Lower leg skin (tissue), 4 donors: ENCODE measurements at regions not wholly inside any gene's neighbourhood (a gene's known extent, or its start where the extent isn't known, plus 50 kb on each side); places are given as distances from the start of the nearest gene placed in this dataset.
"Not testable (repeated sequence)": the region's sequence is repeated elsewhere in the genome, so short reads cannot be mapped to it uniquely, and the experiment has no call there.

Experiments
- DNase-seq, 2 donors: peaks; one replicate each; pipeline ENCODE4 v3.0.0-alpha.2; 2019; ENCODE audit warnings: low spot score in 2 of 2
- H3K4me3 ChIP-seq: fragments of 200-600 bp; sonication (generic); 2 replicates; pipeline ENCODE4 v1.5.1; 2017; ENCODE audit warnings: mild to moderate bottlenecking, low read depth; ENCODE audit not compliant: poor library complexity, severe bottlenecking
- POLR2A ChIP-seq, 2 donors: fragments of 450-650 bp; IDR thresholded peaks; one replicate each; pipeline ENCODE4 v1.6.1; 2016 to 2017; ENCODE audit warnings: antibody characterized with exemption in 2 of 2, mild to moderate bottlenecking in 1 of 2, moderate library complexity in 1 of 2
- WGBS, 2 donors: methylation state at CpG; one replicate each; pipeline ENCODE4 v1.1.5; 2018; 5-methylcytosine and 5-hydroxymethylcytosine counted together
- intact Hi-C: fragments of 100-400 bp; cut with DNase I; formaldehyde crosslinking; loops from one replicate; pipeline ENCODE4 v1.15.0; 2023; ENCODE audit warnings: low total_unique reads
- TF ChIP-seq, protein P1 (sequence below), 3 donors: fragments of 450-650 bp; IDR thresholded peaks; one replicate each; pipeline ENCODE4 v1.5.1; 2016; ENCODE audit warnings: antibody characterized with exemption in 3 of 3, mild to moderate bottlenecking in 3 of 3, moderate library complexity in 2 of 3

DNA sequence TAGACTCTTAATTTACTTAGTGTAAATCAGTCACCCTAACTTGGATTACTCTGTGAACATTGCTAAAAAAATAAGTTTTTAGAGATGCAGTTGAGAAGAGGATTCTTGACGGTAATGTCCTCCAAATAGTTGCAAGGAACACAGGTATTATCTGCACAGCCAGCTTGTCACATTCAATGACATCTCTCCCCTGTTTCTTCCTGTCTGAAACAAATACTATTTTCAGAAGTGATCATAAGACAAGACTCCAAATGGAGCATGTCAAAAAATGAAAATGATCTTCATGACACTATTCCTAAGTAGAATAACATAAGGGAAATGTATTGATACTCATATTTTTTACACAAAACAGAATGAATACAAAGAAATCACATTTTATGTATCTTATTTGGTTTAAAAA is 227.9 kb upstream of the CHD1 start:
- TF ChIP-seq, protein P1, sequence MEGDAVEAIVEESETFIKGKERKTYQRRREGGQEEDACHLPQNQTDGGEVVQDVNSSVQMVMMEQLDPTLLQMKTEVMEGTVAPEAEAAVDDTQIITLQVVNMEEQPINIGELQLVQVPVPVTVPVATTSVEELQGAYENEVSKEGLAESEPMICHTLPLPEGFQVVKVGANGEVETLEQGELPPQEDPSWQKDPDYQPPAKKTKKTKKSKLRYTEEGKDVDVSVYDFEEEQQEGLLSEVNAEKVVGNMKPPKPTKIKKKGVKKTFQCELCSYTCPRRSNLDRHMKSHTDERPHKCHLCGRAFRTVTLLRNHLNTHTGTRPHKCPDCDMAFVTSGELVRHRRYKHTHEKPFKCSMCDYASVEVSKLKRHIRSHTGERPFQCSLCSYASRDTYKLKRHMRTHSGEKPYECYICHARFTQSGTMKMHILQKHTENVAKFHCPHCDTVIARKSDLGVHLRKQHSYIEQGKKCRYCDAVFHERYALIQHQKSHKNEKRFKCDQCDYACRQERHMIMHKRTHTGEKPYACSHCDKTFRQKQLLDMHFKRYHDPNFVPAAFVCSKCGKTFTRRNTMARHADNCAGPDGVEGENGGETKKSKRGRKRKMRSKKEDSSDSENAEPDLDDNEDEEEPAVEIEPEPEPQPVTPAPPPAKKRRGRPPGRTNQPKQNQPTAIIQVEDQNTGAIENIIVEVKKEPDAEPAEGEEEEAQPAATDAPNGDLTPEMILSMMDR (IDR thresholded peaks at IDR 0.05): no peak
- no peak for TF ChIP-seq POLR2A (IDR thresholded peaks at IDR 0.05)
- no peak overlapping the region for H3K4me3 ChIP-seq
- intact Hi-C loops: no loop called here
- no peak for DNase-seq
- 76 to 88% methylated on average over 1 of the region's 1 CpG for WGBS, 2 donors

DNA sequence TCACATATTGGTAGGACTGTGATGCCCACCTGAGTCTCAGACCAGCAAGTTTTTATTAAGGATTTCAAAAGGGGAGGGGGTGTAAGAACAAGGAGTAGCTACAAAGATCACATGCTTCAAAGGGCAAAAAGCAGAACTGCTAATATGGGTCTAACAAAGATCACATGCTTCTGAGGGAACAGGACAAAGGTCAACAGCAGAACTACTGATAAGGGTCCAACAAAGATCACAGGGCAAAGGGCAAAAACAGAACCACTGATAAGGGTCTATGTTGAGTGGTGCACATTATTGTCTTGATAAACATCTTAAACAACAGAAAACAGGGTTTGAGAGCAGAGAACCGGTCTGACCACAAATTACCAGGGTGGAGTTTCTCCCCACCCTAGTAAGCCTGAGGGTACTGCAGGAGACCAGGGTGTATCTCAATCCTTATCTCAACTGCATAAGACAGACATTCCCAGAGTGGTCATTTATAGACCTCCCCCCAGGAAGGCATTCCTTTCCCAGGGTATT is 214.5 kb upstream of the CHD1 start:
- WGBS, 2 donors: 52 to 80% methylated on average over 1 of the region's 1 CpG
- DNase-seq, H3K4me3 ChIP-seq, intact Hi-C loops: not testable (repeated sequence)

GRCh38 chr5:99141534-99142128 is 212.8 kb upstream of the CHD1 start:
- intact Hi-C loops: no loop called here
- WGBS, 2 donors: 74 to 78% methylated on average over 3 of the region's 3 CpGs
- no peak for TF ChIP-seq POLR2A (IDR thresholded peaks at IDR 0.05)
- TF ChIP-seq, protein P1 (IDR thresholded peaks at IDR 0.05): no peak
- no peak for DNase-seq
- no peak overlapping the region for H3K4me3 ChIP-seq

- 81 to 83% methylated on average over 10 of the region's 10 CpGs for WGBS, 2 donors
- H3K4me3 ChIP-seq: no peak overlapping the region
- intact Hi-C loops: no loop called here
- DNase-seq: no peak
- TF ChIP-seq POLR2A (IDR thresholded peaks at IDR 0.05): no peak
- TF ChIP-seq, protein P1 (IDR thresholded peaks at IDR 0.05): no peak
Measured at GRCh38 chr5:99138911-99139310, 210.1 kb upstream of the CHD1 start.

DNA sequence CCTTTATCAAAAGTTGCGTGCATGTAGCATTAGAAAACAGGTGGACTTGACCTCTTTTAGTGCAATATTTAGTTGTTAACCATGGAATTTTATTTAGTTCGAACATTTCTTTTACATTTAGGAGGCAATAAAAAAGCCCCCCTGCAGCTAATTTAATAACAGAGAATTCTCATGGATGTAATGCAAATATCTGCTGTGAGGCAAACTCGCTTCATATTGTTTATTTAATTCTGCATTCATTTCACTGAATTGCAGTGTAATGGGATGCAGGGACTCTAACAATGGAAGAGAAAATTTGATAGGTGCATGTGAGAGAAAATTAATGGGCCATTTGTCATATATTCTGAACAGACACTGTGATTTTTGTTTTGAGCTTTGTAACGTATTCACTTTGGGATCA is 205.1 kb upstream of the CHD1 start:
- no peak for DNase-seq
- 77 to 81% methylated on average over 4 of the region's 4 CpGs for WGBS, 2 donors
- TF ChIP-seq, protein P1 (IDR thresholded peaks at IDR 0.05): no peak
- TF ChIP-seq POLR2A (IDR thresholded peaks at IDR 0.05): no peak
- H3K4me3 ChIP-seq: no peak overlapping the region
- intact Hi-C loops: no loop called here

GRCh38 chr5:99129768-99130501 is 201.1 kb upstream of the CHD1 start:
- DNase-seq: no peak
- TF ChIP-seq, protein P1 (IDR thresholded peaks at IDR 0.05): no peak
- TF ChIP-seq POLR2A (IDR thresholded peaks at IDR 0.05): no peak
- WGBS, 2 donors: 60% methylated on average over 6 of the region's 6 CpGs
- H3K4me3 ChIP-seq: no peak overlapping the region
- intact Hi-C loops: no loop called here
